ENCODE measurements at regions not wholly inside any gene's neighbourhood (a gene's known extent, or its start where the extent isn't known, plus 50 kb on each side); places are given as distances from the start of the nearest gene placed in this dataset.

DNA sequence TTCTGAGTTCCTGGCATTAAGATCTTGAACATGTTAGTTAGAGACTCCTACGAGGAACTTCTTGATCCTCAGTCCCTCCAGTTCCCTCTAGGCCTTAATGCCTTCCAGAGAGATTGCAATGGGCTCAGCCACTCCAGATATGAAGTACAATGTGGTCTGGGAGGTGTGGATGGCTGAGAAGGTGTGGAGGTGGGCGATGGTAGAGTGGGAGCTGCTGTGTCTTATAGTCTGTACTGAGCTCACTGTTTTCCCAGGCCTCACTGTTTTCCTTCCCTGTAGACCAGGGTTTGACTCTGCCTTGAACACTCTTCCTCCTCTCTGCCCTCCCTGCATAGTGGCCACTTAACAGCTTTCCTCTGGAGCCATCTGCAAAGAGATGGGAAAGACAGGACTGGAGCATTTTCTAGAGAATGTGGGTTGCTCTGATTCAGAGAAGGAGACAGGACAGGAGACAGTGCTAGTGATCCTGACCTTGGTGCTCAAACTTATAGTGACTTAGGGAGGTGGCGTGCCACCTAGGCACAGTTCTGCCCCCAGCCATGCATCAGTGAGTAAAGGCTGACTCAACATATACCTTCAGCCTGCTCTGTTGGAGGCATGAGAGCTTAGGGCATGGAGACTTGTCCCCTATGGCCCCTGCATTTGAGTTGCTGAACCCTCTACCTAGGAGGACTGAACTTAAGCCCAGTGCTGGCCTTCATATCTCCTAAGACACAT is 129.7 kb downstream of the TDRD15 start:
- H3K27ac ChIP-seq (ENCODE audit: low read depth, low read length) = no peak overlapping the region
- H3K36me3 ChIP-seq (ENCODE audit: control insufficient read depth, insufficient read depth, low read length) = no peaks in the 10 kb centered on the region
- no peaks in the 10 kb centered on the region for H3K9me3 ChIP-seq (ENCODE audit: control insufficient read depth, insufficient read depth, low read length)
- H3K4me1 ChIP-seq (ENCODE audit: control insufficient read depth, insufficient read depth, low read length) = 0 out of 2 replicates have a peak, but pooled peaks cover 2% of the 10 kb centered on the region
- no peaks in the 10 kb centered on the region for H3K27me3 ChIP-seq (ENCODE audit: control insufficient read depth, insufficient read depth, low read length)
- H3K9ac ChIP-seq (ENCODE audit: low read depth, low read length) = no peak overlapping the region
- H3K4me3 ChIP-seq (ENCODE audit: low read depth, low read length) = no peak overlapping the region

- Histone ChIP-seq H3K9me3 (ENCODE audit: control insufficient read depth, insufficient read depth, low read length) (no peaks in the 10 kb centered on the region), H3K4me3 (ENCODE audit: low read depth, low read length) (no peak overlapping the region), H3K36me3 (ENCODE audit: control insufficient read depth, insufficient read depth, low read length) (no peaks in the 10 kb centered on the region), H3K9ac (ENCODE audit: low read depth, low read length) (no peak overlapping the region), H3K27me3 (ENCODE audit: control insufficient read depth, insufficient read depth, low read length) (no peaks in the 10 kb centered on the region), H3K27ac (ENCODE audit: low read depth, low read length) (no peak overlapping the region), H3K4me1 (ENCODE audit: control insufficient read depth, insufficient read depth, low read length) (0 out of 2 replicates have a peak, but pooled peaks cover 2% of the 10 kb centered on the region)
These were observed 130.6 kb downstream of the TDRD15 start for GRCh38 chr2:21254170-21254965.

DNA sequence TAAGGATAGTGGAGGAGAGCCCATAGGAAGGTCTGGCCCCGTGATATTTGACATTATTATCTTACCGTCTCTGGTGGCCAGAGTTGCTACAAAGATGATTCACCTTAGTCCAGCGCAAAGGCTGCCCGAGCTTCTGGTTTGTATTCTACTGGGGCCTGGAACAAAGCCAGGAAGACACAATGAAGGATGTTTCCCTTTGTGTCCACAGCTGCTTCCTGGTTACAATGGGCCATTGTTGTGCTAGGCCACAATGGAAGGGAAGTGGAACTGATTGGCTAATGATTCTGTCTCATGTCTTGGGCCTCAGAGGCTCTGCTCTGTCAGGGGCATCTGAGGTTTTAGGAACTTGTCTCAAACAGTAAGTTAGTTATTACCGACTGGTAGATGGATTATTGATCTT is 132.2 kb downstream of the TDRD15 start:
- no peaks in the 10 kb centered on the region for H3K36me3 ChIP-seq (ENCODE audit: control insufficient read depth, insufficient read depth, low read length)
- no peaks in the 10 kb centered on the region for H3K27me3 ChIP-seq (ENCODE audit: control insufficient read depth, insufficient read depth, low read length)
- H3K9ac ChIP-seq (ENCODE audit: low read depth, low read length) = no peak overlapping the region
- no peaks in the 10 kb centered on the region for H3K9me3 ChIP-seq (ENCODE audit: control insufficient read depth, insufficient read depth, low read length)
- no peak overlapping the region for H3K27ac ChIP-seq (ENCODE audit: low read depth, low read length)
- H3K4me3 ChIP-seq (ENCODE audit: low read depth, low read length) = no peak overlapping the region
- H3K4me1 ChIP-seq (ENCODE audit: control insufficient read depth, insufficient read depth, low read length) = peaks cover 7% of the 10 kb centered on the region; the same call in 1 of the 2 replicates

- Histone ChIP-seq H3K36me3 (ENCODE audit: control insufficient read depth, insufficient read depth, low read length) (no peaks in the 10 kb centered on the region), H3K27me3 (ENCODE audit: control insufficient read depth, insufficient read depth, low read length) (no peaks in the 10 kb centered on the region), H3K4me1 (ENCODE audit: control insufficient read depth, insufficient read depth, low read length) (peaks cover 7% of the 10 kb centered on the region; the same call in 1 of the 2 replicates), H3K27ac (ENCODE audit: low read depth, low read length) (no peak overlapping the region), H3K9me3 (ENCODE audit: control insufficient read depth, insufficient read depth, low read length) (no peaks in the 10 kb centered on the region), H3K9ac (ENCODE audit: low read depth, low read length) (no peak overlapping the region), H3K4me3 (ENCODE audit: low read depth, low read length) (no peak overlapping the region)
These were observed 133.9 kb downstream of the TDRD15 start for GRCh38 chr2:21257621-21258020.

GRCh38 chr2:21258082-21258481 is 134.3 kb downstream of the TDRD15 start:
- H3K9ac ChIP-seq (ENCODE audit: low read depth, low read length) = no peak overlapping the region
- H3K27me3 ChIP-seq (ENCODE audit: control insufficient read depth, insufficient read depth, low read length) = no peaks in the 10 kb centered on the region
- H3K36me3 ChIP-seq (ENCODE audit: control insufficient read depth, insufficient read depth, low read length) = no peaks in the 10 kb centered on the region
- H3K9me3 ChIP-seq (ENCODE audit: control insufficient read depth, insufficient read depth, low read length) = no peaks in the 10 kb centered on the region
- H3K4me3 ChIP-seq (ENCODE audit: low read depth, low read length) = no peak overlapping the region
- H3K27ac ChIP-seq (ENCODE audit: low read depth, low read length) = no peak overlapping the region
- H3K4me1 ChIP-seq (ENCODE audit: control insufficient read depth, insufficient read depth, low read length) = peaks cover 7% of the 10 kb centered on the region; the same call in 1 of the 2 replicates

DNA sequence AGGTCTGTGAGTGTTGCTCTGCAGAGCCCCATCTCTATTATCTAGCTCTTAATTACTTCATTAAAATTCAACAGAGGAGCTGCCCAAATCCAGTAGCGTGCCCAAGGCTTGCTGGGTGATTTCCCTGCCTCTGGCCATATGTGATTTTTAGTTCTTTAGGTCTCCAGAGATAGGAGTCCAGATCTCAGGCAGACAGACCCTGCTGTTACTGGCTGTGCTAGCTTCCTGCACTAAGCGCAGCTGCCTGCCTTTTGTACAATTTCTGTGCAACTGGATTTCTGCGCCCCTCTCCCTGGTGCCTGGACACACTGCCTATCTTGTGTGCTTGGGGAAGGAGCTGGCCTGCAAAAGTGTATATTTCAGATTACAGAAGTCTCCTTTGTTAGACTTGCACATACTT is 136.5 kb downstream of the TDRD15 start:
- H3K9ac ChIP-seq (ENCODE audit: low read depth, low read length) = no peak overlapping the region
- no peaks in the 10 kb centered on the region for H3K27me3 ChIP-seq (ENCODE audit: control insufficient read depth, insufficient read depth, low read length)
- no peak overlapping the region for H3K4me3 ChIP-seq (ENCODE audit: low read depth, low read length)
- no peaks in the 10 kb centered on the region for H3K36me3 ChIP-seq (ENCODE audit: control insufficient read depth, insufficient read depth, low read length)
- no peak overlapping the region for H3K27ac ChIP-seq (ENCODE audit: low read depth, low read length)
- H3K9me3 ChIP-seq (ENCODE audit: control insufficient read depth, insufficient read depth, low read length) = no peaks in the 10 kb centered on the region
- H3K4me1 ChIP-seq (ENCODE audit: control insufficient read depth, insufficient read depth, low read length) = peaks cover 7% of the 10 kb centered on the region; the same call in 1 of the 2 replicates

- H3K9me3 ChIP-seq (ENCODE audit: control insufficient read depth, insufficient read depth, low read length) = no peaks in the 10 kb centered on the region
- H3K36me3 ChIP-seq (ENCODE audit: control insufficient read depth, insufficient read depth, low read length) = no peaks in the 10 kb centered on the region
- H3K9ac ChIP-seq (ENCODE audit: low read depth, low read length) = no peak overlapping the region
- no peak overlapping the region for H3K4me3 ChIP-seq (ENCODE audit: low read depth, low read length)
- H3K27me3 ChIP-seq (ENCODE audit: control insufficient read depth, insufficient read depth, low read length) = no peaks in the 10 kb centered on the region
- H3K27ac ChIP-seq (ENCODE audit: low read depth, low read length) = no peak overlapping the region
- H3K4me1 ChIP-seq (ENCODE audit: control insufficient read depth, insufficient read depth, low read length) = peaks cover 7% of the 10 kb centered on the region; the same call in 1 of the 2 replicates
These were observed 137.8 kb downstream of the TDRD15 start for GRCh38 chr2:21261591-21261990.

DNA sequence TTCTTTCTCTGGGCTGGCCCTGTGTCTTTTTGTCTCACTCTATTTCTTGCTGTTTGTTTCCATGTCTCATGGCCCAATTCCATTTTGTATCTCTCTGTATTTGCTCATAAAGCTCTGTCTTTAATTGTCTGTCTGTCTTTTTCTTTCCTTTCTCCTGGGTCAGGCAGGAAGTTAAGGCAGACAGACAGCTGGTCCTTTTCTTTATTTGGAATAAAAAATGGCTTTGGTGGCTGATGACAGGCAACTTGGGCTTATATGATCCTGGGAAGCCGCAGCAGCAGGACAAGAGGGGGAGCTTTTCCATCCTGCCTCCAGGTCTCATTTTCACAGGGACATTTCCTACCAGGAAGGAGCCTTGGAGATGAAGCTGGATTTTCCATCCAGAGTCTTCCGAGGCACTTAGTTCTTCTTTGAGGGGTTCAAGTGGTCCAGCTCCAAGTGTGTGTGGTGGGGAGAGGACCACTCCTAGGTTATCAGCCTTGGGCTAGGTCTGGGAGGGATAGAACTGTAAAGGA is 138.7 kb downstream of the TDRD15 start:
- Histone ChIP-seq H3K27me3 (ENCODE audit: control insufficient read depth, insufficient read depth, low read length) (no peaks in the 10 kb centered on the region), H3K36me3 (ENCODE audit: control insufficient read depth, insufficient read depth, low read length) (no peaks in the 10 kb centered on the region), H3K27ac (ENCODE audit: low read depth, low read length) (no peak overlapping the region)

GRCh38 chr2:21263622-21264021 is 139.9 kb downstream of the TDRD15 start:
- H3K27me3 ChIP-seq (ENCODE audit: control insufficient read depth, insufficient read depth, low read length) = no peaks in the 10 kb centered on the region
- H3K36me3 ChIP-seq (ENCODE audit: control insufficient read depth, insufficient read depth, low read length) = no peaks in the 10 kb centered on the region
- H3K4me1 ChIP-seq (ENCODE audit: control insufficient read depth, insufficient read depth, low read length) = peaks cover 5% of the 10 kb centered on the region; the same call in 1 of the 2 replicates
- no peak overlapping the region for H3K9ac ChIP-seq (ENCODE audit: low read depth, low read length)
- H3K27ac ChIP-seq (ENCODE audit: low read depth, low read length) = no peak overlapping the region
- H3K9me3 ChIP-seq (ENCODE audit: control insufficient read depth, insufficient read depth, low read length) = no peaks in the 10 kb centered on the region
- no peak overlapping the region for H3K4me3 ChIP-seq (ENCODE audit: low read depth, low read length)

More for the DNA sequence above, 138.7 kb downstream of the TDRD15 start:
- Histone ChIP-seq H3K9ac (ENCODE audit: low read depth, low read length) (no peak overlapping the region), H3K9me3 (ENCODE audit: control insufficient read depth, insufficient read depth, low read length) (no peaks in the 10 kb centered on the region), H3K4me3 (ENCODE audit: low read depth, low read length) (no peak overlapping the region), H3K4me1 (ENCODE audit: control insufficient read depth, insufficient read depth, low read length) (peaks cover 7% of the 10 kb centered on the region; the same call in 1 of the 2 replicates)

DNA sequence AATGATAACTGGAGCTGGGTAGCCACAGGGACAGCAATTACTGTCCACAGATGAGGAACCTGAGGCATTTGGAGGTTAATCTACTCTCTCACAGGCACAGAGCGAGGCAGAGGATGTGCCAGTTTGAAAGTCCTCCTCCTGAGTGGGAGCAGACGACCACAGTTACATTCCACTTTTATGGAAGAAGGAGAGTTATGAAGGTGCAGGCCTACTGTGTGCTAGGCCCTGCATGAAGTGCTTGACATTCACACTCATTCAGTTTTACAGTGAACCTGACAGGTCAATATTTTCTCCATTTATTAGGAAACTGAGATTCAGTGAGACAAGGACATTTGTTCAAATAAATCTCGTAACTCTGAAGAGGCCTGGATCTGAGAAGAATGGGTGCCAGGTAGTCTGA is 142.0 kb downstream of the TDRD15 start:
- Histone ChIP-seq H3K4me1 (ENCODE audit: control insufficient read depth, insufficient read depth, low read length) (no peaks in the 10 kb centered on the region), H3K9me3 (ENCODE audit: control insufficient read depth, insufficient read depth, low read length) (no peaks in the 10 kb centered on the region), H3K27ac (ENCODE audit: low read depth, low read length) (no peak overlapping the region), H3K36me3 (ENCODE audit: control insufficient read depth, insufficient read depth, low read length) (no peaks in the 10 kb centered on the region), H3K4me3 (ENCODE audit: low read depth, low read length) (no peak overlapping the region), H3K9ac (ENCODE audit: low read depth, low read length) (no peak overlapping the region), H3K27me3 (ENCODE audit: control insufficient read depth, insufficient read depth, low read length) (no peaks in the 10 kb centered on the region)

Data from HUES48 (cell line).